HEK293 (cell line): ENCODE measurements at regions not wholly inside any gene's neighbourhood (a gene's known extent, or its start where the extent isn't known, plus 50 kb on each side); places are given as distances from the start of the nearest gene placed in this dataset.

ENCODE experiments used
- CTCF ChIA-PET: fragments of 350-600 bp; formaldehyde crosslinking; extraction: SDS; loops from one replicate; lab custom pipeline; 2021; ENCODE audit warnings: antibody characterized with exemption; lab: Yijun Ruan, JAX
- POLR2A ChIA-PET: fragments of 300-600 bp; formaldehyde crosslinking; extraction: SDS; loops from one replicate; lab custom pipeline; 2020; ENCODE audit warnings: antibody characterized with exemption, inconsistent platforms; lab: Yijun Ruan, JAX
- H3K27ac ChIP-seq: fragments of 200-500 bp; sonication (Bioruptor generic); 2 replicates; pipeline ENCODE4 v1.5.1; 2014; ENCODE audit warnings: low read depth, low read length, control low read depth, inconsistent platforms; ENCODE audit errors: extremely low read depth
- H3K36me3 ChIP-seq, 2 experiments: fragments of 200-500 bp in 1 of 2; sonication (Bioruptor generic) in 1 of 2; 1 replicate in 1 of 2; 2 replicates in 1 of 2; pipeline ENCODE4 v1.5.1; 2014 to 2017; ENCODE audit warnings: inconsistent platforms in 2 of 2, low read length in 2 of 2; ENCODE audit not compliant: control insufficient read depth in 2 of 2, insufficient read depth in 1 of 2
- H3K4me1 ChIP-seq: fragments of 200-500 bp; sonication (Bioruptor generic); 2 replicates; pipeline ENCODE4 v1.5.1; 2014; ENCODE audit warnings: mild to moderate bottlenecking, low read length, inconsistent platforms; ENCODE audit not compliant: control insufficient read depth, insufficient read depth
- H3K4me3 ChIP-seq: 2 replicates; pipeline ENCODE4 v1.5.1; 2011; ENCODE audit warnings: low read depth, mild to moderate bottlenecking, control low read depth, low read length, moderate library complexity
- H3K9me3 ChIP-seq: fragments of 200-500 bp; sonication (Bioruptor generic); 2 replicates; pipeline ENCODE4 v1.5.1; 2014; ENCODE audit warnings: low read depth, low read length, inconsistent platforms; ENCODE audit not compliant: control insufficient read depth, insufficient read depth
- AEBP2 ChIP-seq: fragments of 450-650 bp; formaldehyde crosslinking; IDR thresholded peaks from 2 replicates; pipeline ENCODE4 v1.5.1; 2016; ENCODE audit warnings: missing biosample characterization, missing genetic modification characterization, borderline replicate concordance
- ATF2 ChIP-seq: fragments of 450-650 bp; formaldehyde crosslinking; IDR thresholded peaks from 2 replicates; pipeline ENCODE4 v1.5.1; 2016; ENCODE audit warnings: missing biosample characterization, missing genetic modification characterization, low read depth
- GLIS2 ChIP-seq: fragments of 450-650 bp; formaldehyde crosslinking; IDR thresholded peaks from 2 replicates; pipeline ENCODE4 v1.5.1; 2016; ENCODE audit warnings: missing biosample characterization, missing genetic modification characterization
- WT1 ChIP-seq: fragments of 450-650 bp; formaldehyde crosslinking; IDR thresholded peaks from 2 replicates; pipeline ENCODE4 v1.5.1; 2016; ENCODE audit warnings: missing biosample characterization, missing genetic modification characterization
- YY1 ChIP-seq: fragments of 450-650 bp; formaldehyde crosslinking; IDR thresholded peaks from 2 replicates; pipeline ENCODE4 v1.5.1; 2018; ENCODE audit warnings: missing biosample characterization, missing genetic modification characterization
- ZNF10 ChIP-seq: fragments of 450-650 bp; formaldehyde crosslinking; IDR thresholded peaks from 2 replicates; pipeline ENCODE4 v1.5.1; 2017; ENCODE audit warnings: missing biosample characterization, missing genetic modification characterization
- ZNF138 ChIP-seq: fragments of 450-650 bp; formaldehyde crosslinking; IDR thresholded peaks from 2 replicates; pipeline ENCODE4 v1.5.1; 2016; ENCODE audit warnings: missing biosample characterization, missing genetic modification characterization, borderline replicate concordance
- ZNF184 ChIP-seq: fragments of 450-650 bp; IDR thresholded peaks from 2 replicates; pipeline ENCODE4 v1.5.1; 2018; ENCODE audit warnings: missing biosample characterization, mild to moderate bottlenecking, missing genetic modification characterization
- ZNF292 ChIP-seq: fragments of 450-650 bp; formaldehyde crosslinking; IDR thresholded peaks from 2 replicates; pipeline ENCODE4 v1.5.1; 2016; ENCODE audit warnings: low read depth, missing biosample characterization, missing genetic modification characterization, borderline replicate concordance
- ZNF311 ChIP-seq: fragments of 450-650 bp; formaldehyde crosslinking; IDR thresholded peaks from 2 replicates; pipeline ENCODE4 v1.5.1; 2017; ENCODE audit warnings: missing biosample characterization, missing genetic modification characterization, borderline replicate concordance
- ZNF366 ChIP-seq: fragments of 450-650 bp; formaldehyde crosslinking; conservative IDR thresholded peaks from 2 replicates; pipeline ENCODE4 v1.5.1; 2016; ENCODE audit warnings: missing biosample characterization, missing genetic modification characterization
- ZNF394 ChIP-seq: fragments of 450-650 bp; formaldehyde crosslinking; IDR thresholded peaks from 2 replicates; pipeline ENCODE4 v1.5.1; 2016; ENCODE audit warnings: missing biosample characterization, missing genetic modification characterization, mild to moderate bottlenecking, moderate library complexity, borderline replicate concordance
- ZNF501 ChIP-seq: fragments of 450-650 bp; formaldehyde crosslinking; IDR thresholded peaks from 2 replicates; pipeline ENCODE4 v1.5.1; 2016; ENCODE audit warnings: missing biosample characterization, missing genetic modification characterization
- ZNF544 ChIP-seq: fragments of 450-650 bp; formaldehyde crosslinking; IDR thresholded peaks from 2 replicates; pipeline ENCODE4 v1.5.0; 2017; ENCODE audit warnings: missing biosample characterization, missing genetic modification characterization
- ZNF555 ChIP-seq: fragments of 450-650 bp; formaldehyde crosslinking; conservative IDR thresholded peaks from 2 replicates; pipeline ENCODE4 v1.5.1; 2017; ENCODE audit warnings: missing biosample characterization, mild to moderate bottlenecking, missing genetic modification characterization, inconsistent platforms
- ZNF561 ChIP-seq: fragments of 450-650 bp; IDR thresholded peaks from 2 replicates; pipeline ENCODE4 v1.5.1; 2018; ENCODE audit warnings: missing biosample characterization, missing genetic modification characterization, borderline replicate concordance
- ZNF585B ChIP-seq: fragments of 450-650 bp; formaldehyde crosslinking; IDR thresholded peaks from 2 replicates; pipeline ENCODE4 v1.5.1; 2016; ENCODE audit warnings: missing biosample characterization, missing genetic modification characterization
- ZNF621 ChIP-seq: fragments of 450-650 bp; formaldehyde crosslinking; IDR thresholded peaks from 2 replicates; pipeline ENCODE4 v1.5.1; 2017; ENCODE audit warnings: missing biosample characterization, missing genetic modification characterization
- ZNF629 ChIP-seq: fragments of 450-650 bp; formaldehyde crosslinking; IDR thresholded peaks from 2 replicates; pipeline ENCODE4 v1.5.1; 2017; ENCODE audit warnings: missing biosample characterization, missing genetic modification characterization
- ZNF660 ChIP-seq: fragments of 450-650 bp; IDR thresholded peaks from 2 replicates; pipeline ENCODE4 v1.5.1; 2018; ENCODE audit warnings: missing biosample characterization, mild to moderate bottlenecking, missing genetic modification characterization
- ZNF701 ChIP-seq: fragments of 450-650 bp; formaldehyde crosslinking; IDR thresholded peaks from 2 replicates; pipeline ENCODE4 v1.5.1; 2016; ENCODE audit warnings: missing biosample characterization, missing genetic modification characterization
- ZNF791 ChIP-seq: fragments of 450-650 bp; formaldehyde crosslinking; IDR thresholded peaks from 2 replicates; pipeline ENCODE4 v1.5.1; 2016; ENCODE audit warnings: missing biosample characterization, missing genetic modification characterization

GRCh38 chr2:37563375-37564015 lies 107.9 kb downstream of the CDC42EP3 start:
- Histone ChIP-seq H3K4me1 (peaks cover 2% of the 10 kb centered on the region; the same call in 1 of the 2 replicates), H3K27ac (no peak overlapping the region), H3K9me3 (no peaks in the 10 kb centered on the region), H3K36me3 (no peaks in the 10 kb centered on the region), H3K4me3 (no peak overlapping the region)
- TF ChIP-seq ZNF544 (tag by site-specific recombination) (no peak), ZNF10 (tag by site-specific recombination) (no peak), ZNF184 (tag by site-specific recombination) (no peak), ZNF621 (tag by site-specific recombination) (no peak), GLIS2 (tag by site-specific recombination) (no peak), ZNF561 (tag by site-specific recombination) (no peak), ZNF555 (no peak), ZNF292 (tag by site-specific recombination) (no peak), ZNF660 (tag by site-specific recombination) (no peak), ZNF138 (tag by site-specific recombination) (no peak), ZNF791 (tag by site-specific recombination) (no peak), YY1 (tag by site-specific recombination) (no peak), ZNF701 (no peak)
- ChIA-PET POLR2A (interaction anchor here (0.6 kb wide), 1 partner anchor 1441 kb away, joined by 6 read pairs; no protein-coding TSS in a partner anchor), CTCF (interaction anchor here (0.7 kb wide), 1 partner anchor 283 kb away, joined by 3 read pairs; no protein-coding TSS in a partner anchor)

- no peak overlapping the region for H3K4me3 ChIP-seq
- no peak overlapping the region for H3K27ac ChIP-seq
- H3K36me3 ChIP-seq: no peaks in the 10 kb centered on the region
- H3K9me3 ChIP-seq: no peaks in the 10 kb centered on the region
- ChIA-PET POLR2A (interaction anchor here (0.6 kb wide), 1 partner anchor 1440 kb away, joined by 6 read pairs; no protein-coding TSS in a partner anchor), CTCF (no interaction called here)
- TF ChIP-seq ATF2 (tag by site-specific recombination): no peak
- TF ChIP-seq ZNF311: no peak
- no peak for TF ChIP-seq WT1
- no peak for TF ChIP-seq ZNF629 (tag by site-specific recombination)
- TF ChIP-seq ZNF501 (tag by site-specific recombination): no peak
- TF ChIP-seq ZNF394 (tag by site-specific recombination): no peak
- no peak for TF ChIP-seq ZNF366
- TF ChIP-seq ZNF585B (tag by site-specific recombination): no peak
- no peak for TF ChIP-seq AEBP2 (tag by site-specific recombination)
- peaks cover 2% of the 10 kb centered on the region; the same call in 1 of the 2 replicates for H3K4me1 ChIP-seq
Observed at GRCh38 chr2:37564356-37564755, 107.1 kb downstream of the CDC42EP3 start.
